ENCODE measurements at regions not wholly inside any gene's neighbourhood (a gene's known extent, or its start where the extent isn't known, plus 50 kb on each side); places are given as distances from the start of the nearest gene placed in this dataset.

DNA sequence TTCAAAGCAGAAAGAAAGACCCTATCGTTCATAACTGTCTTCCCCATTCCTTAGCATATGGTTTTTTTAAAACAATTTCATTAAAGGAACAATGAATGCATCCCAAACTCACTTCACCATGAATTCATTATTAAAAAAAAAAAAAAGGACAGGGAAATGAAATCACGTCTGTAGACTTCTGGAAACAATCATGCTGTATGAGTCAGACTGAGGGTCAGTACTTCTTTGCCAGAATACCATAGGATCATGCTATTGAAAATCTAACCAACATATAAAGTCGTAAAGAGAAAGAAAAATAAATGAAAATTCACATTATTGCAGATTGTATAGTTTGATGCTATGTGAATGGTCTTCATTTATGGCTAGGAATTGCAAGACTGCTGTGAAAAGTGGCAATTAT is 144.4 kb downstream of the PCDH18 start:
- Mint-ChIP-seq H3K9me3 (peaks cover 0 to 6% (median 0%) of the 10 kb centered on the region in 7 donors), H3K27ac (no peak overlapping the region), H3K4me1 (no peaks in the 10 kb centered on the region), H3K36me3 (no peaks in the 10 kb centered on the region), H3K4me3 (no peak overlapping the region), H3K27me3 (ENCODE audit: low read depth in 3 of 3) (no peaks in the 10 kb centered on the region)
- Histone ChIP-seq H3K27ac (ENCODE audit: low read depth in 1 of 2, low read length in 2 of 2) (no peak overlapping the region), H4K20me1 (ENCODE audit: insufficient read depth, low read length) (no peaks in the 10 kb centered on the region), H3K4me1 (ENCODE audit: control insufficient read depth in 1 of 2, insufficient read depth in 2 of 2, low read length in 2 of 2) (no peaks in the 10 kb centered on the region), H3K79me2 (ENCODE audit: insufficient read depth, low read length) (no peaks in the 10 kb centered on the region), H3K4me3 (replicated peaks in 1 of 3; ENCODE audit: low read depth in 2 of 3, low read length in 3 of 3) (no peak overlapping the region), H3K4me2 (replicated peaks; ENCODE audit: extremely low read depth, low read length, poor library complexity, severe bottlenecking) (no peak overlapping the region), H3K9ac (ENCODE audit: insufficient read depth, low read length, poor library complexity, severe bottlenecking) (no peak overlapping the region), H2AFZ (ENCODE audit: insufficient read depth, low read depth, low read length, poor library complexity, severe bottlenecking) (no peak overlapping the region), H3K9me3 (replicated peaks in 1 of 2; ENCODE audit: control insufficient read depth in 1 of 2, insufficient read depth in 1 of 2, low read length in 2 of 2) (peaks cover 0 to 2% of the 10 kb centered on the region in 2 donors), H3K36me3 (replicated peaks in 1 of 2; ENCODE audit: control insufficient read depth in 1 of 2, insufficient read depth in 2 of 2, low read length in 2 of 2) (no peaks in the 10 kb centered on the region), H3K27me3 (ENCODE audit: control insufficient read depth in 2 of 2, insufficient read depth in 2 of 2, low read length in 2 of 2) (no peaks in the 10 kb centered on the region)
- no peak for DNase-seq
- intact Hi-C loops (cut with micrococcal nuclease), result no loop called here
- TF ChIP-seq, protein P1, sequence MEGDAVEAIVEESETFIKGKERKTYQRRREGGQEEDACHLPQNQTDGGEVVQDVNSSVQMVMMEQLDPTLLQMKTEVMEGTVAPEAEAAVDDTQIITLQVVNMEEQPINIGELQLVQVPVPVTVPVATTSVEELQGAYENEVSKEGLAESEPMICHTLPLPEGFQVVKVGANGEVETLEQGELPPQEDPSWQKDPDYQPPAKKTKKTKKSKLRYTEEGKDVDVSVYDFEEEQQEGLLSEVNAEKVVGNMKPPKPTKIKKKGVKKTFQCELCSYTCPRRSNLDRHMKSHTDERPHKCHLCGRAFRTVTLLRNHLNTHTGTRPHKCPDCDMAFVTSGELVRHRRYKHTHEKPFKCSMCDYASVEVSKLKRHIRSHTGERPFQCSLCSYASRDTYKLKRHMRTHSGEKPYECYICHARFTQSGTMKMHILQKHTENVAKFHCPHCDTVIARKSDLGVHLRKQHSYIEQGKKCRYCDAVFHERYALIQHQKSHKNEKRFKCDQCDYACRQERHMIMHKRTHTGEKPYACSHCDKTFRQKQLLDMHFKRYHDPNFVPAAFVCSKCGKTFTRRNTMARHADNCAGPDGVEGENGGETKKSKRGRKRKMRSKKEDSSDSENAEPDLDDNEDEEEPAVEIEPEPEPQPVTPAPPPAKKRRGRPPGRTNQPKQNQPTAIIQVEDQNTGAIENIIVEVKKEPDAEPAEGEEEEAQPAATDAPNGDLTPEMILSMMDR (IDR thresholded peaks at IDR 0.05), result no peak
- WGBS (ENCODE audit: insufficient coverage), result no CpG with 5 or more reads among the region's 3 CpGs

DNA sequence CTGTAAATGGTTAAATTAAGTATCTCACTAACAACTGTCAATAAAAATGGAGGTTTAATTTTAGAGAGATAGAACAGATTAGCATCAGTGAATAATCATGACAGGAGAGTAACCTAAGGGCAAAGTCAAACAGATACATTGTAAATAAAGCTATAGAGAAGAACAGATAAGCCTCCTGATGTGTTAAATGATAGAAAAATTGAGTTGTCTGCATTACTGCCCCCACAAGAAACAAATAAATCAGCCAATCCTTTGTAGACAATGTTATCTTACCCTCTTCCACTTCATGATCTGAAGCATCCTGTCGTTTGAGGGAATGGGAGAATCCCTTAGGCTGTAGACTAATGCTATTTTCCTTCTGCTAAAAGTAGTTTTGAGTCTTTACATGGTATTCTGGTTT is 147.8 kb downstream of the PCDH18 start:
- Mint-ChIP-seq H3K36me3 (no peaks in the 10 kb centered on the region), H3K27ac (no peak overlapping the region), H3K4me3 (no peak overlapping the region), H3K4me1 (no peaks in the 10 kb centered on the region), H3K27me3 (ENCODE audit: low read depth in 3 of 3) (no peaks in the 10 kb centered on the region), H3K9me3 (peaks cover 0 to 6% (median 0%) of the 10 kb centered on the region in 7 donors)
- Histone ChIP-seq H3K9me3 (replicated peaks in 1 of 2; ENCODE audit: control insufficient read depth in 1 of 2, insufficient read depth in 1 of 2, low read length in 2 of 2) (peaks cover 0 to 2% of the 10 kb centered on the region in 2 donors), H3K4me3 (replicated peaks in 1 of 3; ENCODE audit: low read depth in 2 of 3, low read length in 3 of 3) (no peak overlapping the region), H3K36me3 (replicated peaks in 1 of 2; ENCODE audit: control insufficient read depth in 1 of 2, insufficient read depth in 2 of 2, low read length in 2 of 2) (no peaks in the 10 kb centered on the region), H3K4me2 (replicated peaks; ENCODE audit: extremely low read depth, low read length, poor library complexity, severe bottlenecking) (no peak overlapping the region), H3K27ac (ENCODE audit: low read depth in 1 of 2, low read length in 2 of 2) (no peak overlapping the region), H4K20me1 (ENCODE audit: insufficient read depth, low read length) (no peaks in the 10 kb centered on the region), H3K9ac (ENCODE audit: insufficient read depth, low read length, poor library complexity, severe bottlenecking) (no peak overlapping the region), H3K27me3 (ENCODE audit: control insufficient read depth in 2 of 2, insufficient read depth in 2 of 2, low read length in 2 of 2) (no peaks in the 10 kb centered on the region), H3K4me1 (ENCODE audit: control insufficient read depth in 1 of 2, insufficient read depth in 2 of 2, low read length in 2 of 2) (no peaks in the 10 kb centered on the region), H2AFZ (ENCODE audit: insufficient read depth, low read depth, low read length, poor library complexity, severe bottlenecking) (no peak overlapping the region), H3K79me2 (ENCODE audit: insufficient read depth, low read length) (no peaks in the 10 kb centered on the region)
- TF ChIP-seq, protein P1 (IDR thresholded peaks at IDR 0.05), result no peak
- intact Hi-C loops (cut with micrococcal nuclease), result no loop called here
- no peak for DNase-seq
- no CpG with 5 or more reads among the region's 1 CpG for WGBS (ENCODE audit: insufficient coverage)
